ENCODE measurements at regions not wholly inside any gene's neighbourhood (a gene's known extent, or its start where the extent isn't known, plus 50 kb on each side); places are given as distances from the start of the nearest gene placed in this dataset.

GRCh38 chr6:40082278-40083043 is 148.2 kb upstream of the MOCS1 start:
- no peak for DNase-seq
- no peaks in the 10 kb centered on the region for H3K27me3 ChIP-seq
- H3K4me1 ChIP-seq: no peaks in the 10 kb centered on the region
- no peaks in the 10 kb centered on the region for H3K36me3 ChIP-seq
- intact Hi-C loops (cut with DNase I; ENCODE audit: low total_unique reads): no loop called here
- H3K27ac ChIP-seq: no peak overlapping the region
- H3K4me3 ChIP-seq: no peak overlapping the region
- H3K9me3 ChIP-seq: no peaks in the 10 kb centered on the region
- TF ChIP-seq POLR2A (IDR thresholded peaks at IDR 0.05) (no peak), CTCF (IDR thresholded peaks at IDR 0.05) (no peak)

GRCh38 chr6:40077736-40078135 is 143.5 kb upstream of the MOCS1 start:
- H3K4me3 ChIP-seq: no peak overlapping the region
- no peak for DNase-seq
- intact Hi-C loops (cut with DNase I; ENCODE audit: low total_unique reads): no loop called here
- no peaks in the 10 kb centered on the region for H3K9me3 ChIP-seq
- no peaks in the 10 kb centered on the region for H3K4me1 ChIP-seq
- TF ChIP-seq POLR2A (IDR thresholded peaks at IDR 0.05) (no peak), CTCF (IDR thresholded peaks at IDR 0.05) (no peak)
- no peak overlapping the region for H3K27ac ChIP-seq
- H3K36me3 ChIP-seq: no peaks in the 10 kb centered on the region
- H3K27me3 ChIP-seq: no peaks in the 10 kb centered on the region

- H3K36me3 ChIP-seq: no peaks in the 10 kb centered on the region
- no peaks in the 10 kb centered on the region for H3K4me1 ChIP-seq
- no peaks in the 10 kb centered on the region for H3K9me3 ChIP-seq
- no peak for DNase-seq
- no peak for TF ChIP-seq POLR2A (IDR thresholded peaks at IDR 0.05)
- TF ChIP-seq CTCF (IDR thresholded peaks at IDR 0.05): no peak
- no peaks in the 10 kb centered on the region for H3K27me3 ChIP-seq
- intact Hi-C loops (cut with DNase I; ENCODE audit: low total_unique reads): no loop called here
- H3K4me3 ChIP-seq: no peak overlapping the region
- H3K27ac ChIP-seq: no peak overlapping the region
Observed at GRCh38 chr6:40077315-40077714, 143.1 kb upstream of the MOCS1 start.

- no peak overlapping the region for H3K27ac ChIP-seq
Observed at GRCh38 chr6:40075056-40075590, 140.9 kb upstream of the MOCS1 start.

More at GRCh38 chr6:40075056-40075590, 140.9 kb upstream of the MOCS1 start:
- intact Hi-C loops (cut with DNase I; ENCODE audit: low total_unique reads): no loop called here
- no peak overlapping the region for H3K4me3 ChIP-seq
- no peaks in the 10 kb centered on the region for H3K9me3 ChIP-seq
- H3K4me1 ChIP-seq: no peaks in the 10 kb centered on the region
- TF ChIP-seq POLR2A (IDR thresholded peaks at IDR 0.05): no peak
- TF ChIP-seq CTCF (IDR thresholded peaks at IDR 0.05): no peak
- H3K36me3 ChIP-seq: no peaks in the 10 kb centered on the region
- no peaks in the 10 kb centered on the region for H3K27me3 ChIP-seq
- no peak for DNase-seq
